Fibroblast of villous mesenchyme (primary cell): ENCODE measurements at regions not wholly inside any gene's neighbourhood (a gene's known extent, or its start where the extent isn't known, plus 50 kb on each side); places are given as distances from the start of the nearest gene placed in this dataset.
A peak's percentile ranks its signal among the peaks of the same experiment; 100 is the strongest.
"Not testable (repeated sequence)": the region's sequence is repeated elsewhere in the genome, so short reads cannot be mapped to it uniquely, and the experiment has no call there.

Experiments
- DNase-seq: peaks from one replicate; pipeline ENCODE4 v3.0.0-alpha.2; 2010; ENCODE audit warnings: low read depth
- H3K4me3 ChIP-seq: 2 replicates; pipeline ENCODE4 v1.5.1; 2011; ENCODE audit warnings: low read depth, mild to moderate bottlenecking, low read length
- CTCF ChIP-seq: IDR thresholded peaks from 2 replicates; pipeline ENCODE4 v1.5.1; 2012; ENCODE audit warnings: low read depth, mild to moderate bottlenecking, low read length; ENCODE audit not compliant: insufficient read depth

DNA sequence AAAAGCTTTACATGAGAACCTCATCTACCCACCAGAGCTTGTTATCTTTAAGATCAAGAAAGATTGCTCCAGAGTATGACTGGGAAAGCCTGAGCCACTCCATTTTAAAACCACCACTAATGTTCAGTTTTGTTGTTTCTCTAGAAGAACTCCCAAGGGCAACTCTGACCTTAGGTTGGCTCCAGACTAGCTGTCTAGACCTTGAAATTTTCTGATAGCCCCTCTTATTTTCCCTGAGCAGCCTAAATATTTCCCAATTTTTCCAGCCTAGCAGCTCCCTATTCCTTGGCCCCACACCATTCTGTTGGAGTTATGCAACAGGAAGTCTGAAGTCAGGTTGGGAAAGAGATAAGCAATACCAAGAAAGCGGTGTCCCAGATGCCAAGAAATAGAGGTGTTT is 84.6 kb upstream of the TCF21 start:
- no peak for TF ChIP-seq CTCF
- H3K4me3 ChIP-seq, result no peak overlapping the region
- DNase-seq, result peak; percentile 85

DNA sequence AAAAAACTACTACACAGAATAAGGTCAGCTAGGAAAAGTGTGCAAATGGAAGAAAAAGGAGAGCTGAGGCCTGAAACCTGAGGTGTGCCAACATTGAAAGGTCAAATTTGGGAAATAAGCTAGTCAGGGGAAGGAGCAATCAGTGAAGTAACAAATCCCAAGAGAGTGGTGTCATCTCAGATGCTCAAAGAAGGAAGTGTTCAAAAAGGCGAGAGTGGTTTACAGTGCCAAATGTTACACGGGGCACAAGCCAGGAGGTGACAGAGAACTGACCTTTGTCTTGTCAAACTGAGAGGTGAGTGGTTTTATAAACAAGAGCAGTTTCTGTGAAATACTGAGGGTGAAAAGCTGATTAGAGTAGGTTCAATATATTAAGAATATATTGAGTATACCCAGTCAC is 83.0 kb upstream of the TCF21 start:
- DNase-seq, result no peak
- no peak for TF ChIP-seq CTCF
- H3K4me3 ChIP-seq, result no peak overlapping the region

GRCh38 chr6:133806382-133807140 is 82.4 kb upstream of the TCF21 start:
- no peak overlapping the region for H3K4me3 ChIP-seq
- DNase-seq, result no peak
- TF ChIP-seq CTCF, result no peak

DNA sequence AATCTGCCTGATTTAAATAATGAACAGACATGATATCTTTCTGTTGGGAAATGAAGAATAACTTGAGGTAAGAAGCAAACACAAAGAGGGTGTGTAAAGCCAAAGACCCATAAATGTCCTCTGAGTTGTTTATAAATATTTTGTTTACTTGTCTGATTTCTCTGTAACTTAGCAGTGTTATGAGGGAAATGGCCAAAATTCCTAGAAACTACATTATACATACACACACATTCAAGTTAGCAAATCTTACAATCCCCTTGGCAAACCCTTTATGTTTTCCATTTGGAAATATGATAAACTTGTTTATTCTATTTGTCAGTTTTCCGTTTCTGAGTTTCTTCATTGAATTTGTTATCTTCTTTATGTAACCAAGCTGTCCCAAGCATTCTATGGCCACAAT is 81.4 kb upstream of the TCF21 start:
- no peak for DNase-seq
- no peak for TF ChIP-seq CTCF

GRCh38 chr6:133809406-133809805 is 79.5 kb upstream of the TCF21 start:
- no peak for DNase-seq
- no peak for TF ChIP-seq CTCF
- H3K4me3 ChIP-seq, result no peak overlapping the region

More for the DNA sequence above, 81.4 kb upstream of the TCF21 start:
- H3K4me3 ChIP-seq, result no peak overlapping the region

DNA sequence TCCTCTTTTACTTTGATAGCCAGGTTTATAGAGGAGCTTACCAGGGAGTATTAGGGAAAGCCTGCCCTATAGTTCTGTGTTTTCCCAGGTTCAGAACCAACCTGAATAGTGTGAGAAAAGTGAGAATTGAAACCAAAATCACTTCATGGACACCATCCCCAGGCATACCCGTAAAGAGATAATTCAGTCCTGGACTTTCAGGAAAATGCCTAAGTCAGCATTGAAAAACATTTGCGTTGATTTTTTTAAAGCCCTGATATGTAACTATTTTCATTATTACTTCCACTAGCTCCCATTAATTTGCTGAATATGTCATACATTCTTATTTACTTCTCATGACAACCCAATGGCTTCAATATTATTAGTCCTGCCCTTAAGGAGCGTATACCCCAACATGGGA is 77.4 kb upstream of the TCF21 start:
- no peak for DNase-seq
- H3K4me3 ChIP-seq, result no peak overlapping the region
- TF ChIP-seq CTCF, result no peak

- not testable (repeated sequence) for H3K4me3 ChIP-seq, DNase-seq
These were observed 76.5 kb upstream of the TCF21 start for GRCh38 chr6:133812446-133812845.
